HG03175 (cell line): ENCODE measurements at regions not wholly inside any gene's neighbourhood (a gene's known extent, or its start where the extent isn't known, plus 50 kb on each side); places are given as distances from the start of the nearest gene placed in this dataset.

Source experiments
- ATAC-seq: cut with Tn5 transposase; IDR thresholded peaks from one replicate; pipeline ENCODE4 v1.9.1; 2021; ENCODE audit warnings: mild to moderate bottlenecking, moderate library complexity; ENCODE audit not compliant: unreplicated experiment

DNA sequence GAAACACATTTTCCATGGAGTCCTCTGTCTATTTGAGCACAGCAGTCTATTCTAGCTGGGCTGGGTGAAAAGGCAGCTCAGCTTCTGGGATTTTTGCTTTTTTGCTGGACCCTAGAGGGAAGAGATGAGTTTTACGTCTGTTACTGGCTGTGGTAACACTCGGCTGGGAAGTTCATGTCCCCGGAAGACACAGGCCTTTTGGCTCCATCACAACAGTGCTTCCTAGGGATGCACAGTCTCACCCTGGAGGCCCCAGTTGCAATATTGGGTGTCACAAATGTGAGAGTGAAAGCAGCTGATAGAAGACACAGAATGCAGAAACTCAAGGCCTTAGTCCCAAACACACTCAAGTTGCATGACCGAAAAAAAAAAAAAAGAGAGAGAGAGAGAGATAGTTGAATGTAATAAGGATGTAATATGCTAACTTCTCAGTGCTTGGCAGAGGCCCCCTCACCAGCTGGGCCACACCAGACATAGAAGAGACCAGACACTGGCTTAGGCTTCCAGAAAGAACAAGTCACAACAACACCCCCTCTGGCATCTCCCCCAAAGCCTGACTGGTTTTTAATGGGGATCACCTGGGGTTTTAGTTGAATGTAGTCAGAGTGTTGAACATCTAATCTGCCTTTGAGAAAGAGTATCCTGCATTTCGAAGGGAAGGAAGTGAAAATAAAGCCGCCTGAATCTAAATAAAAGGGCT is 545.4 kb upstream of the FZD8 start:
- no peak for ATAC-seq

DNA sequence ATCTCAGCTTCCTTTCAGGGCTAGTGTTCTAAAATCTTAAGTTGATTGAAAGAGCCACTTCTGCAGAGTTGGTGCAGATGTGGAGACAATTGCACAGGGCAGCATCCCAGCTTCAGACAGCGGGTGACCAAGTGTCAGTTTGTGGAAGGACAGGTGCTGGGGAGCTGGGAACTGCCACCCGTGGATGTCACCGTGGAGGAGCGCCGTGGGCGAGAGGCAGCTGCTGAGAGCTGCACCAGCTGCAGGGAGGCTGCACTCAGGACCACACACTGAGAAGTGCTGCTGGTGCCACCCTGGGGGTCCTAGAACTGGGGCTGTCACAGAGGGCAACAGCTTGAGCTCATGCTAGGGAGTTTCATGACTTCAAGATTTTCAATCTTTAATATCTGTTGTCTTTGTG is 543.0 kb upstream of the FZD8 start:
- ATAC-seq: no peak

DNA sequence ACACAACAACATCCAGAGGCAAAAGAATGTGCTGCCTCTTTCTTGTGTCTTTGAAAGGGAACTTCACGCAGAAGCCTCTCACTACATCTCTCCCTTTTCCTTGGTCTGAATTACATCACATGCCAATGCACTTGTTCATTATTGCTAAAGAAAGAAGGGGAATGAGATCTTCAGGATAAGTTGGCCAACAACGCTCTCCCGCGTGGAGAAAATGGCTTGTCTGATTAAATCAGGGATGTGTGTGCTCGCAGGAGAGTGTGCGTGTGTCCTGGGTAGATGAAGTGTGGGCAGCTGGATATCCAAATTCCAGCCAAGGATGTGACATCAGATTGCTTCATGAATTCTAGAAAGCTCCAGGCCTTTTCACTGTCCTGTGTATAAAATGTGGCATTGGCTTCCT is 541.6 kb upstream of the FZD8 start:
- no peak for ATAC-seq

DNA sequence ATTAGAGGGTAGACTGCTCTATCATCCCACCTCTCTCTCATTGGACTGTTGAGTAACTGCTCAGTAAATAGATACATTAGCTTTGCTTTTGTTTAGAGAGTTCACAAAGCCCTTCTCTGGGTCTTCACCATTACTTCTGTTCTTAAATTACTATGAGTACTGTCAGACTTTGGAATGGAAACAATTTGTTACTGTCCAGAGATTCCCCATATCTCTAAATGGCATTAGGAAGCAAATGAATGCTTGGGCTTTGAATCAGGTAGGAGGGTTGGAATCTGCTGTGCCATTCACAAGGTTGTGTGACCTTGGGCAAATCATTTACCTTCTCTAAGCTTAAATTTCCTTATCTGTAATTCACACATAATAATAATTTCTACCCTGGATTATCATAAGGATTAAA is 541.0 kb upstream of the FZD8 start:
- no peak for ATAC-seq

DNA sequence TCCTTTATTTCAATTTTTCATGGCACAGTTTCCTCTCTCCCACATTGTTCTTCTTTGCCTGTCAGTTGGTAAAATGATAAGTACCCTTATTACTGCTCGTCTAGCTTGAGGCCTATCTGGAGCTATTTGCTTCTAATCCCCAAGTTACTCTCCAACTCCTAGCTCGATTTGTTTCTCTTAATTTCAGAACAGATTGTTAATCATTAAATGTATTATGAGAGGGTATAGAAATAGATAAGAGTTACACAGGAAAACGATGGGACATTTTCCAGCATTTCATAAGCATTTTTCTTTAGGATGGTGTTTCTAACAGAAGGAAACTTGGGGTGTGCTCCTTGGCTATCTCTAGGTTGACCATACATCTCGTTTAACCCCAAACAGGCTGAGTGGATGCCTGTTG is 540.5 kb upstream of the FZD8 start:
- no peak for ATAC-seq

DNA sequence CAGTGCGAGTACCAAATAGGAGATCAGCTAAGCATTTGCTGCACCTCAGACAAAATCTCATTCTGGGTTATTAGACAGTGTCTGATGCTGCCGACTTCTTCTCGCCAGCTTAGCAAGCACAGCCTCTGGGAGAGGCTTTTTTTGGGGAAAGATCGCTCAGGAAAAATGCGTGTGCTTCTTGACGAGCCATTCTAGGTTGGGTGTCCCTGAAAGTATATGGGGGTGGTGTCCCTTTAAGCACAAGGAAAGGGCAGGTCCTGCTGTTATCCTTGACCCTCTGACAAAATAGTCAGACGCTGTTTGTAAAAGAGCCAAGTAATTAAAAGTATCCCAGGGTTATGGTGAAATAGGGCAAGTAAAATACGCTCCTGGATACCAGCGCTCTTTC is 540.1 kb upstream of the FZD8 start:
- no peak for ATAC-seq

DNA sequence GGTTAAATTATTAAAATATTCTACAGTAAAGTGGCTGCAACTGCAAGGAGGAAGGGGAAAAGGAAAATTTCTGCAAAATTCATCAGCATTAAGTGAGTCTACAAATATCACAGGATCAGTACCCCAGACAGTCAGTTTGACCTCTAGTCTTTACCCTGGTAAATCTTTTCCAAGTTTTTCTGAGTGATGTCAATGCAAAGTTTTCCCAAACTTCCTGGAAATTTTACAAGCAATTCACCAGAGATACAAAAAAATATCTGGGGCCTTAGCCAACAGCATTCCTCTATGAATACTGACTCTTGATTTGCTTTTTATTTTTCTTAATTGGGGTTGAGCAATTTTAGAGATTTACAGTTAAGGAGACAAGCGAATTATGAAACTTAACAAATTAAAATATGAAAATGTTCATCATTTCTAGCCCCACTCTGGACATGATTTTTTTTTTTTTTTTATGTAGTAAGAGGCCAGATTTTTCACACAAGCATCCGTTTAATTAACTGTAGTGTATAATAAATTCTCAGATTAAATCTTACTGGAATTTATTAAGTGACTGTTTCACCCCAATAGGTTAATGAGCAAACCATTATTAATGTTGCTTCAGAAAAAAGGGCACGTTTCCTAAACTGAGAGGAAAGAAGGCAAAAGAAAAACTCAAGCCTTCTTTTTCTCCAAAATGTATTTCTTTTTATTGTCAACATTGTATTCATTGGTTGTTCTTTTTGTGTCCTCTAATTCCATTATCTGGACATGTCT is 539.5 kb upstream of the FZD8 start:
- ATAC-seq: no peak

DNA sequence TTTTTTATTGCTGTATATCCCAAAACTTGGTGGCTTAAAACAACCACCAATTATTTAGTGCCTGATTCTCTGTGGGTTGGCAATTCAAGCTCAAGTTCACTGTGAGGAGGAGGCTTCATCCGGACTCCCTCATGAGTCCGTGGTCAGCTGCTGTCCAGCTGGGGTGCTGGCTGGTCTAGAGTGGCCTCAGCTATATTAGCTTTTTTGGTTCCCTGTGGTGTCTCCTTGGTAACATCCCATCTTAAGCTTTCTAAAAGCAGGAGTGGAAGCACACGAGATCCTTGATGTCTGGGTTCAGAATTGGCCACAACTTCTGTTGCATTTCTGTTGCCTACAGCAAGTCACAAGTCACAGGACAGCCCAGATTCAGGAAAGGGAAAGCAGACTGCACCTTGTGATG is 536.5 kb upstream of the FZD8 start:
- no peak for ATAC-seq

DNA sequence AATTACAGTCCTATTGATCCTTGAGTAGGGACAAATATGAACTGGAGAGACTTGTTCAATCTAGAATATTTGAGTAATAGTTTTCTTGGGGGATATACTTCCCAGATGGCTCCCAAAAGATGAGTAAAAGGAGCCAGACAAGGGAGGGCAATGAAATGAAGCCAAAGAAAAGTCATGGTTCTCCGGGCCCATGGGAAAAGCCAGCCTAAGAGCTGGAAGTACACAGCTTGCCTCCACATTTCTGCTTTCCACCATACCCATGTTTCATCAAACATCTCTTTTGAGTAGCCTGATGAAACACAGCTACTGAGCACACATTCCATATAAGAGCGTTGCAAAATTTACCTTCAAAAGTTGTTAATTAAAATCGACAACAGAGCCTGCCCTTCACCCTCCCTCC is 535.0 kb upstream of the FZD8 start:
- ATAC-seq: no peak

DNA sequence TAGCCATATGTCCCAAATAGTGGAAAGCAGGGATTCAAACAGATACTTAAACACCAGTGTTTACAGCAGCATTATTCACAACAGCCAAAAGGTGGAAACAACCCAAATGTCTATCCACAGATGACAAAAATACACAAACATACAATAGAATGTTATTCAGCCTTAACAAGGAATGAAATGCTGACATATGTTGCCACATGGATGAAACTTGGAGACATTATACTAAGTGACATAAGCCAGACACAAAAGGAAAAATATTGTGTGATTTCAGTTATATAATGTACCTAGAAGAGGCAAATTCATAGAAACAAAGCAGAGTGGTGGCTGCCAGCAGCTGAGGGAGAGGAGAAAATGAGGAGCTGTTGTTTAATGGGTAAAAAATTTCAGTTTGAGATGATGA is 533.9 kb upstream of the FZD8 start:
- ATAC-seq: no peak

DNA sequence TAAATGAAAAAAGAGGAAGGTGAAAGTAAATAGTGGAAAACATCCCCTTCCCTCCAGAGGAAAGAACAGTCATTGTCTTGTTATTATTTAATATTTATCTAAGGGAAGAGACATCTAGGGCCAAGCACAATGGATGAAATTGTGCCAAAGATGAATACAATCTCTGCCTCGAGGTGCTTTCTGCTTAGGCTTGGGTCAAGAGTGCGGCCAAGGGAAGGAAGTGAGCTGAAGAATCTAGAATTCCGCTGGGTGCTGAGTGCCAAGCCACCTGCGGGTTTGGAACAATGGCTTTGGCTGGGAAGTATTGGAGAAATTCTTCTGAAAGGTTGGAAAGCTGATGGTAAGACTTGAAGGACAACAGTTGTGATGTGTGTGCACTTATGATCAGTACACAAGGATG is 531.3 kb upstream of the FZD8 start:
- no peak for ATAC-seq

DNA sequence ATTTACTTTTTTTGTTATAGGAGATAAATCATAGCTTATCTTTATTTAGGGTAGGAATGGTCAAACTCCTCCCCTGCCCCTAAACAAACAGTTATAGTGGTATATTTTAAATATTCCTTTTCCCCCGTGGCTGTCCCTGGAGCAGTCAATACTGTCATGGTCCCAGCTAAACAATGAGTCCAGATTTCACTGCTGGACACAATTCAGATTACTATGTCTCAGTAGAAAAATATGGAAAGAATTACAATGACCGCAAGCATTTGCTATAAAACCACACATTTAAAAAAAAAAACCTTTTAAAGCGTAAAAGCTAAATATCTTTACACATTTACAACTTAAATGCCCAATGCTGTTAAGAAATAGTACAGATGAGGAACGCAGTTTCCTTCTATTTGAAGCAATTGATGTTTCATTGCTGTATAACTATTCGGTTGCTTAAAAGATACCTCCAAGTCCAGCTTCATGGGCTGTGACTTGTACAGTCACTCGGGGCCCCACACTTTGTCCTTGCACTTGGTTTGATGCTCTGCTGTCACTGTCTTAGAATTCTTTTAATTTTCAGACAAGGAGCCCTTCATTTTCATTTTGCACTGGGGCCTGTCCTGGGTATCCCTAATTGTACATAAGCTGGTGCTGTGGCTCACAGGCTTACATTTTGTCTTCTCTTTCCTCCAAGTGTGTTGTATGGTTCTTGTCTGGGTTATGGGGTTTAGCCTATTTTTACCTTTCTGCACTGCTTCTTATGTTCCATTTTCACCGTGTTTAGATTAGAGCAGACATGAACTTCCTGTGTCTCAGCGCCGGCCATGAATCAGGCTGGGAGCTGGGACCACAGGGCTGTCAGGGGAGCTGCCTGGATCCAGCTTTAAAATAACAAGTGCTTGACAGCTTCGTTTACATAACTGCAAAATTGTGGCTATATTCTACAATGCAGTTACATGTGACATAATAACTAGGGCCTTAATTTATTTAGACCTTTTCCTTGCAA is 530.2 kb upstream of the FZD8 start:
- no peak for ATAC-seq

DNA sequence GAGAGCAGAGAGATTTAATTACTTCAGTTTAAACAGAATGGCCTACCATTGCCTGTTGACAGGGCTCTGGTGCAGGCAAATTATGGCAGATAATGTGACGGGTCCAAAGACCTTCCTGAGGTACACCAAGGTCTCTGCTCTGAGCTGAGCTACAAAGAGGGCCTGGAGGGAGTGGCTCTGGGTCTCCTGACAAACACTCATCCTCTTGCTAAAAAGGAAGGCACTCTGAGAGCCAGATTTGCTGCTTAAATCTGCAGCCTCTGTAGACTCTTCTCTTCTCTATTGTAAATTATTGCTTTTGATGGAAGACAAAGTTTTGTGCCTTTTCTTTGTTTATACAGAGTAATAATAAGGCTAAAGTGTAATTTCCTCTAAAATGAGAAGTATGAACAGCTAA is 529.5 kb upstream of the FZD8 start:
- no peak for ATAC-seq

DNA sequence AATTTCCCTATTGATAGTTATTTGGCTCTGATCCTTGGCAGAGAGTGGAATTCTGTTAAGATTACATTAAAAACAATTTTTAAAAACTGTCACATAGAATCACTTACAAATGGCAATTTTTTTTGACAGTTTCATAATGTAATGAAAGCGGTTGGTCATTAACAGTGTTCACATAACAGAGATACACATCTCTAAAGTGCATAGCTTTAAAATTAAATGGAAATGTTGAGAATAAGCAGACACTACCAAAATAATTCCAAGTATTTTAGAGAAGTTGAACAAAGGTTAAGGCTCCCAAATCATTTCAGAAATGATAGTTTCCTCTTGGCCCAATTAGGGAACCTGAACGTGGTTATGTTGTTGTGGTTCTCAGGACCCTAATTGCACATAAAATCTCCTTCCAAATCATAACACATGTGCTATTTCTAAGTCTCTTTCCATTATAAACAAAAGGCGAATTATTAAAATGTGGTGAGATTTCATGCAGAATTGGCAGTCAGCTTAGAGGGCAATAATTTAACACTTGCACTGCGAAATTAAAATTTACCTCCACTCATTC is 528.9 kb upstream of the FZD8 start:
- ATAC-seq: no peak

DNA sequence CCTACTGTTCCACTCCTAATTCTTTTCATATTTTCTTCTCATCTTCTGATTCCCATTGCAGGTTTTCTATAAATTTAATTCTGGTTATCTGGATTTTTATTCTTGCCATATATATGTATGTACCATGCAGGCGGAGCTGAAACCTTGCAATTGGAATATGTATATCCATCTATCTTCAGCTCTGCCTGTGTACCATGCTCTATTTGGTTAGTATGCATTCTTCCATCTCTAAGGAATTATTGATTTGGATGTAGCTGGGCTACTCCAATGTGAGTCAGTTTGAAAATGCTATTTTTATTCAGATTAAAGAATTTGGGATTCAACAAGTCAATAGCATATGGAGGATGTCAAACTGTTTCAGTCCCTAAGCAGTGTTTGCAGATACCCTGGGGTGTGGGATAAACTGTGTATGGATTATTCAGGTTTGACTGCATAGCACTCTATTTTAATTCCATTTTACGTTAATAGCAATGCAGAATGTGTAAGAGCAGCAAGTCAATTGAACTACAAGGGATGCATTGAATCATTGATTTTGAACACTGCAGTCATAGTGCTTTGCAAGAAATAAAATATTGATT is 528.1 kb upstream of the FZD8 start:
- ATAC-seq: no peak

DNA sequence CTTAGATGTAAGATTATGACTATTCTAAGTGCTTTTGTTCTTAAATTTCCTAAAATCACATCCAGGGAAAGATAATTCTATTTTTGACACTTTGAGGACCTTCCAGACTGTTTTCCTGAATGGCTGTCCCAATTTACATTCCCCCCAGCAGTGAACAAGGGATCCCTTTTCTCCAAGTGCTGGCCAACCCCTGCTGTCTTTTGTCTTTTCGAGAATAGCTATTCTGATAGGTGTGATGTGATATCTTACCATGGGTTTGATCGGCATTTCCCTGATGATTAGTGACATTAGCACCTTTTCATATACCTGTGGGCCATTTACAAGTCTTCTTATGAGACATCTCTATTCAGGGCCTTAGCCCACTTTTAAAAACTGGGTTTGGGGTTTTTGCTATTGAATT is 526.7 kb upstream of the FZD8 start:
- ATAC-seq: no peak

DNA sequence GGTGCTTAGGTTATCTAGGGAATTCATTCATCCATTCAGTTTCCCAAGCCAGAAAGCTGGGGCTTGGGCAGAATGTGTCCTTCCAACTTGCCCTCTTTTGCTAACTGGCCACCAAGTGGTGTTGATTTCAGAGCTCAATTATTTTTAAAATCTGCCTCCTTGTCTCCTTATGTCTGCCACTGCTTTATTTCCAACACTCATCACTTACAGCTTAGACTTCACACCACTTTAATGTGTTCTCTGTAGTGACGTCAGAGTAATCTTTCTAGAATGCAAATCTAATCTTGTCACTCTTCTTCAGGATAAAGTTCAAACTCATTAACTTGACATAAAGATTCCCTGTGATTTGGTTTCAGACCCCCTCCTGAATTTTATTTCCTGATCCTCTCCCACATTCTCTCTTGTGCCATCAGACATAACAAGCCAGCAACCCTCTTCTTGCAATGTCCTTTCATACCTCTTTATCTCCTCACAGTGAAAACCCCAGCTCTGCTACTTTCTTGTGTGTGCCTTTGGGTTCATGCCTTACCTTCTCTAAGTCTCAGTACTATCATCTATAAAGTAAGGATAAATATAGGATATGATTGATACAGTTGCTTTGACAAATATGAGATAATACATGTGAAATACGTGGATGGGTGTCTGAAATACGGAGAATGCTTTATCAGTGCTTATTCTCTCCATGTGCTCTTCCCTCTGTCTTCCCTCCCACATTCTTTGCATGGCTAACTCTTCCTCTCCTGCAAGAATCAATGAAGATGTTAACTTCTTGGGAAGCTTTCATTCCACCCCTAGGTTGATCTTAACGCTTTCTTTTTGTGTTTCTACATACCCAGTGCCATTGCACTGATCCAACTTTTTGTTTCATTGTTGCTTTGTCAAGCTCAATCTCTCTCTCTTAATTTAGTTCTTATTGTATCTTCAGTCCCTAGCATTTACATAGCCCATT is 522.7 kb upstream of the FZD8 start:
- no peak for ATAC-seq

DNA sequence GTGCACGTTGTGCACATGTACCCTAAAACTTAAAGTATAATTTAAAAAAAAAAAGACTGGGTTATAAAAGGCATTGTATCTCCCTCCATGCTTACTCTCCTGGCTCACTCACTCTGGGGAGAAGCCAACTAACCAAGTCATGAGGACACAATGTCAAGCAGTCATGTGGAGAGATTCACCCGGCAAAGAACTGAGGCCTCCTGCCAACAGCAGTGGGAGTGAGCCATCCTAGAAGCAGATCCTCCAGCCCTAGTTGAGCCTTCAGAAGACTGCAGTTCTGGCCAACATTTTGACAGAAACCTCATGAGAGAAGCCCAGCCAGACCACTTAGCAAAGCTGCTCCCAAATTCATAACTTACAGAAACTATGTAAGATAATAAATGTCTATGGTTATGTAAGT is 521.7 kb upstream of the FZD8 start:
- ATAC-seq: no peak

DNA sequence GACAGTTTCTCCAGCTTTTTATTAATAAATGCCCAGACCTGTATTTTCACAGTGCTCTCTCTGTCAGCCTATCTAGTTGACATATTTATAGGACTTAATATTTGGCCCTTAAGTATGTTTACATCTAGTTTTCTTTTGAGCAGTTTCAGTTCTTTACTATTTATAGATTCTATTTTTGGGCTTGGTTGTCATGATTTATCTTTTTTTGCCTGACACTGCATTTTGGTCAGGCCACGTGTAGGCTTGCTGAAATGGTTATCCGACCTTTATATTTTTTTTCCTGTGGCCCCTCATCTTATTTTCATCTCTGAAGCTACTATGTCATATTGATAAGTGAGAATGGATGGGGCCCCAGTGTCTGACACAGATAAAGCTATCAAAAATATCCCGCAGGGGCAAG is 515.4 kb upstream of the FZD8 start:
- no peak for ATAC-seq

DNA sequence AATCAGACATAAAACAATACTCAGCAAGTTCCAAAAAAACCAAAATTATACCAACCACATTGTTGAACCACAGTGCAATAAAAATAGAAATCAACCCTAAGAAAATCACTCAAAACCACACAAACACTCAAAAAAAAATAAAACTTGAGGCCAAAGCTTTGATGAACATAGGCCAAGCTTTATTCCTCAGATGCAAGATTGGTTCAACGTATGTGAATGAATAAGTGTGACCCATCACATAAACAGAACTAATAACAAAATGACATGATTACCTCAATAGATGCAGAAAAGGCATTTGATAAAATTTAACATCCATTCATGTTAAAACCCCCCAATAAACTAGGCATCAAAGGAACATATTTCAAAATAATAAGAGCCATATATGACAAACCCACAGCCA is 506.1 kb upstream of the FZD8 start:
- no peak for ATAC-seq
